Ascending aorta (tissue), 2 donors: ENCODE measurements at regions not wholly inside any gene's neighbourhood (a gene's known extent, or its start where the extent isn't known, plus 50 kb on each side); places are given as distances from the start of the nearest gene placed in this dataset.

Source experiments
- DNase-seq, 2 donors: peaks; one replicate each; pipeline ENCODE4 v3.0.0-alpha.2; 2019; ENCODE audit warnings: low spot score in 2 of 2
- H3K27ac ChIP-seq, 2 donors: fragments of 200-600 bp; sonication (generic); one replicate each; pipeline ENCODE4 v1.5.1; 2016 to 2017; ENCODE audit warnings: mild to moderate bottlenecking in 1 of 2
- H3K27me3 ChIP-seq: fragments of 200-600 bp; sonication (generic); one replicate; pipeline ENCODE4 v1.5.1; 2017
- H3K36me3 ChIP-seq, 2 donors: fragments of 200-600 bp; sonication (generic); one replicate each; pipeline ENCODE4 v1.5.1; 2016
- H3K4me1 ChIP-seq, 2 donors: fragments of 200-600 bp; sonication (generic); one replicate each; pipeline ENCODE4 v1.5.1; 2016 to 2017; ENCODE audit warnings: mild to moderate bottlenecking in 1 of 2
- H3K4me3 ChIP-seq, 2 donors: fragments of 200-600 bp; sonication (generic); one replicate each; pipeline ENCODE4 v1.5.1; 2016 to 2017; ENCODE audit warnings: mild to moderate bottlenecking in 1 of 2
- H3K9me3 ChIP-seq, 2 donors: fragments of 200-600 bp; sonication (generic); one replicate each; pipeline ENCODE4 v1.5.1; 2016
- intact Hi-C: fragments of 100-400 bp; cut with DNase I; formaldehyde crosslinking; loops from one replicate; pipeline ENCODE4 v1.15.1; 2023
- TF ChIP-seq, protein P1 (sequence below), 3 experiments: fragments of 200-600 bp in 2 of 3; fragments of 450-650 bp in 1 of 3; sonication (generic) in 2 of 3; IDR thresholded peaks; one replicate each; pipeline ENCODE4 v1.5.1; 2016 to 2019; ENCODE audit warnings: antibody characterized with exemption in 3 of 3, mild to moderate bottlenecking in 1 of 3, moderate library complexity in 1 of 3

DNA sequence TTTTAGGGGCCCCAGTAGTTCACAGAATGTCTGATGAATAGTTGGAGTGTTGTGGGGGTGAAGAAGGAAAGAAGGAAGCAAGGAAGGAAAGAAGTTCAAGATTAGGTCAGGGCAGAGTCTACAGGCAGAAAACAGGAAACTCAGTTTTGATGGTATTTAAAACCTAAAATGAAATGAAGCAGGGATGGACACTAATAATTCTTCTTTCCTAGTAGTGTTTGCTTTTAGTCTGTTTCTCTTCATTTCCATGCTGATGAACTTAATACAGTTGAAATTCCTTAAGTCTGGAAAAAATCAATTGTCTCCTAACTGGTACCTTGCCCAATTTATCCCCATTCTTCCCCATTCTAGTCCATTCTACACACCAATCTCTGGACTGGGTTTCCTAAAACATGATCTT is 59.0 kb upstream of the GSAP start:
- Histone ChIP-seq H3K4me3 (no peak overlapping the region), H3K4me1 (no peaks in the 10 kb centered on the region), H3K36me3 (no peaks in the 10 kb centered on the region), H3K27ac (no peak overlapping the region), H3K27me3 (no peaks in the 10 kb centered on the region), H3K9me3 (no peaks in the 10 kb centered on the region)
- TF ChIP-seq, protein P1, sequence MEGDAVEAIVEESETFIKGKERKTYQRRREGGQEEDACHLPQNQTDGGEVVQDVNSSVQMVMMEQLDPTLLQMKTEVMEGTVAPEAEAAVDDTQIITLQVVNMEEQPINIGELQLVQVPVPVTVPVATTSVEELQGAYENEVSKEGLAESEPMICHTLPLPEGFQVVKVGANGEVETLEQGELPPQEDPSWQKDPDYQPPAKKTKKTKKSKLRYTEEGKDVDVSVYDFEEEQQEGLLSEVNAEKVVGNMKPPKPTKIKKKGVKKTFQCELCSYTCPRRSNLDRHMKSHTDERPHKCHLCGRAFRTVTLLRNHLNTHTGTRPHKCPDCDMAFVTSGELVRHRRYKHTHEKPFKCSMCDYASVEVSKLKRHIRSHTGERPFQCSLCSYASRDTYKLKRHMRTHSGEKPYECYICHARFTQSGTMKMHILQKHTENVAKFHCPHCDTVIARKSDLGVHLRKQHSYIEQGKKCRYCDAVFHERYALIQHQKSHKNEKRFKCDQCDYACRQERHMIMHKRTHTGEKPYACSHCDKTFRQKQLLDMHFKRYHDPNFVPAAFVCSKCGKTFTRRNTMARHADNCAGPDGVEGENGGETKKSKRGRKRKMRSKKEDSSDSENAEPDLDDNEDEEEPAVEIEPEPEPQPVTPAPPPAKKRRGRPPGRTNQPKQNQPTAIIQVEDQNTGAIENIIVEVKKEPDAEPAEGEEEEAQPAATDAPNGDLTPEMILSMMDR (IDR thresholded peaks at IDR 0.05): no peak
- no peak for DNase-seq
- intact Hi-C loops: no loop called here

DNA sequence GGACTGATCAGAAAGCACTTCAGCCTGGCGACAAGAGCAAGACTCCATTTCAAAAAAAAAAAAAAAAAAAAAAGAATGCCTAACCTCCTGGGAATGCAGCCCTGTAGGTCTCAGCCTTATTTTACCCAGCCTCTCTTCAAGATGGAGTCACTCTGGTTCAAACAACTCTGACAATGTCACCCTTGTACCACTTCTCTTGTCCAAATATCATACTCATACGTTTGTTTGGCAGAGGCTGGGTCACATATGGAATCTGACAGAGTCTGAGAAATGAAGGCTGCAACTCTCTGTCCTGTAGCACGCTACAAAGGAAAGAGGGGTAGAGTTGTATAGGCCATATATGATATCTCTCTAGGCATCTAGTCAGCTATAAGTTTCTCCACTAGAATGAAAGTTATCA is 58.6 kb upstream of the GSAP start:
- Histone ChIP-seq H3K36me3 (no peaks in the 10 kb centered on the region), H3K27ac (no peak overlapping the region), H3K27me3 (no peaks in the 10 kb centered on the region), H3K4me1 (no peaks in the 10 kb centered on the region), H3K9me3 (no peaks in the 10 kb centered on the region), H3K4me3 (no peak overlapping the region)
- intact Hi-C loops: no loop called here
- TF ChIP-seq, protein P1 (IDR thresholded peaks at IDR 0.05): no peak
- DNase-seq: no peak

DNA sequence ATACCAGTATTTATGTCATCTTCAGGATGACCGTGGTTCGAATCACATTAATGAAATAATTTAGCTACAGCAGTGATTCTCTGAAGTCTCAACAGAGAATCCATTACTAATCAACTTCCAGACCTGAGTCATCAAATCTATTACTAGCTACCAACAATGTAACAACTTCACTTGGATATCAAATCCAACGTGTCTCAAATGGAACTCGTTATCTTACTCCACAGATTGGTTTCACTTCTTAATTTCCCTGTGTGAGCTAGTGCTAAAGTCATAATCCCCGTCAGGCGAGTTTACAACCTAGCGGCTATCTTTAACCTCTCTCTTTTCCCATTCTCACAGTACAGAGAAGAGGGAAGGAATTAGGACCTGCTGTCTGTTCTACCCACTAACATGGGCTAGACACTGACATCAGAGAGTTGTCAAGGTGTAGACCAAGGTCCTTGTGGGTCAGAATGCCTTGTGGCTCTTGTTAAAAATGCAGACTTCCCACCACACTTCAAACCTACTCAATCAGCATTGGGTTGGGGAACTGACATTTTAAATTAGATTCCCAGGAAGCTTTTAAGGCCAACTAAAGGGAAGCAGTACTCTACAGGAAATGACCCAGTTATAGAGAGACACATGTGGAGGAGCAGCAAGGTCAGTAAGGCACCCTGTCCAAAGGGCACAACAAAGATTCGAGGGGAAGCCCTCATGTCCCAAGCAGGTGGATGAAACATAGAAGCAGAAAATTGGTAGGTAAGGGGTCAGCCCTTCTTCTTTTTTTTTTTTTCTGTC is 57.3 kb upstream of the GSAP start:
- H3K9me3 ChIP-seq: no peaks in the 10 kb centered on the region
- TF ChIP-seq, protein P1 (IDR thresholded peaks at IDR 0.05): no peak
- no peaks in the 10 kb centered on the region for H3K4me1 ChIP-seq
- no peak overlapping the region for H3K27ac ChIP-seq
- intact Hi-C loops: no loop called here
- no peaks in the 10 kb centered on the region for H3K36me3 ChIP-seq
- no peak overlapping the region for H3K4me3 ChIP-seq
- DNase-seq: no peak
- no peaks in the 10 kb centered on the region for H3K27me3 ChIP-seq

DNA sequence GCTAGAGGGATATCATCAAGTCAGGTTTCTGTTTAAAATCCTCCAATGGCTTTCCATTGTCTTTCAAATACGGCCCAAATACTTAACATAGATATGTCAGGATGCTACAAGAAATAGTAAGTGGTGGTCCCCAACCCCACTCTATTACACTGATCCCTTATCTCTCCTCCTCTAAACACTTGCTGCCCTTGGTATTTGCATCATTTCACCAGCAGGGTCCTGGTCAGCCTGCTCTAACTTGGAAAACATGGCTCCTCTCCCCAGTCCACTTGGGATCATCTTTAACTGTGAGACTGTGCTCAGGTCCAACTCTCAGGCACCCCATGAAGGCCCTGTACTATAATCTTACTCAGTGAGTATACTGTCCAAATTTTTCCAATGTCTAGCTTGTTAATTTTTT is 53.8 kb upstream of the GSAP start:
- intact Hi-C loops: no loop called here

DNA sequence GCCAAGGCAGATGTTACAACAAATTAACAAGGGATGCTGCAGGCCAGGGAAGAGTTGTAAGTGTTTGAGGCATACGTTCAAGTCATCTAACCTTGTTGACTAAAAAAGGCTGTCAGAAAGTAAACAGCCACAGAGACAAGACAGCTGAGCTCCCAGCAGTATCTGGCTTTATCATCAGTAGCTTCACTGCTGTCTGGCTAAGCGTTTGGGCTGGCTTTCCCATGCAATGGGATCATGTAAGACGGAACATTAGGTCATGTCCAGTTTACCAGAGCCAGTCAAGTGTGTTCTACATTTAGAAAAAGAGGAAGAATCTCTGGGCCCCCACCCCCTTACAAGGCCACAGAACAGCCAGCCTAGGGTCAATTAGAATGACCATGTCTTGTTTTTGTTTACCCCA is 51.3 kb upstream of the GSAP start:
- TF ChIP-seq, protein P1 (IDR thresholded peaks at IDR 0.05): no peak
- Histone ChIP-seq H3K4me3 (no peak overlapping the region), H3K27me3 (no peaks in the 10 kb centered on the region), H3K4me1 (no peaks in the 10 kb centered on the region), H3K36me3 (no peaks in the 10 kb centered on the region), H3K27ac (no peak overlapping the region), H3K9me3 (no peaks in the 10 kb centered on the region)
- intact Hi-C loops: no loop called here
- peak in 1 of 2 donors; percentile 73 for DNase-seq

More for the DNA sequence above, 53.8 kb upstream of the GSAP start:
- H3K36me3 ChIP-seq: no peaks in the 10 kb centered on the region
- no peaks in the 10 kb centered on the region for H3K27me3 ChIP-seq
- TF ChIP-seq, protein P1 (IDR thresholded peaks at IDR 0.05): no peak
- H3K4me3 ChIP-seq: no peak overlapping the region
- no peaks in the 10 kb centered on the region for H3K4me1 ChIP-seq
- DNase-seq: no peak
- H3K9me3 ChIP-seq: no peaks in the 10 kb centered on the region
- no peak overlapping the region for H3K27ac ChIP-seq
